GM18511 (cell line): ENCODE measurements at regions not wholly inside any gene's neighbourhood (a gene's known extent, or its start where the extent isn't known, plus 50 kb on each side); places are given as distances from the start of the nearest gene placed in this dataset.
"Not testable (repeated sequence)": the region's sequence is repeated elsewhere in the genome, so short reads cannot be mapped to it uniquely, and the experiment has no call there.

ENCODE experiments used
- ATAC-seq: cut with Tn5 transposase; IDR thresholded peaks from one replicate; pipeline ENCODE4 v1.9.1; 2021; ENCODE audit warnings: mild to moderate bottlenecking, moderate library complexity; ENCODE audit not compliant: unreplicated experiment

GRCh38 chr6:92431502-92431901 lies 987.9 kb downstream of the EPHA7 start:
- ATAC-seq, result no peak

GRCh38 chr6:92428448-92428847 lies 990.9 kb downstream of the EPHA7 start:
- ATAC-seq, result no peak

- ATAC-seq, result no peak
These were observed 991.9 kb downstream of the EPHA7 start for GRCh38 chr6:92427453-92427852.

- no peak for ATAC-seq
These were observed 1003.7 kb downstream of the EPHA7 start for GRCh38 chr6:92415656-92416055.

GRCh38 chr6:92408350-92408749 lies 1011.0 kb downstream of the EPHA7 start:
- no peak for ATAC-seq

GRCh38 chr6:92404281-92404680 lies 1015.1 kb downstream of the EPHA7 start:
- ATAC-seq, result no peak

GRCh38 chr6:92399911-92400310 lies 1019.4 kb downstream of the EPHA7 start:
- no peak for ATAC-seq

- not testable (repeated sequence) for ATAC-seq
These were observed 1030.7 kb downstream of the EPHA7 start for GRCh38 chr6:92388706-92389105.

GRCh38 chr6:92380803-92381601 lies 1038.4 kb downstream of the EPHA7 start:
- no peak for ATAC-seq

GRCh38 chr6:92377137-92377536 lies 1042.2 kb downstream of the EPHA7 start:
- ATAC-seq, result no peak

GRCh38 chr6:92376691-92377090 lies 1042.7 kb downstream of the EPHA7 start:
- no peak for ATAC-seq

- ATAC-seq, result no peak
These were observed 1047.8 kb downstream of the EPHA7 start for GRCh38 chr6:92371211-92372208.

- ATAC-seq, result no peak
These were observed 1050.0 kb downstream of the EPHA7 start for GRCh38 chr6:92369309-92369708.

- no peak for ATAC-seq
These were observed 1054.3 kb downstream of the EPHA7 start for GRCh38 chr6:92364948-92365541.

- ATAC-seq, result no peak
These were observed 1056.2 kb downstream of the EPHA7 start for GRCh38 chr6:92363111-92363510.

GRCh38 chr6:92362404-92362803 lies 1057.0 kb downstream of the EPHA7 start:
- ATAC-seq, result no peak

- no peak for ATAC-seq
These were observed 1057.4 kb downstream of the EPHA7 start for GRCh38 chr6:92361990-92362389.

- no peak for ATAC-seq
These were observed 1065.0 kb downstream of the EPHA7 start for GRCh38 chr6:92354270-92354829.

- no peak for ATAC-seq
These were observed 1067.2 kb downstream of the EPHA7 start for GRCh38 chr6:92352130-92352529.

GRCh38 chr6:92341201-92341600 lies 1078.2 kb downstream of the EPHA7 start:
- no peak for ATAC-seq
